ENCODE measurements at regions not wholly inside any gene's neighbourhood (a gene's known extent, or its start where the extent isn't known, plus 50 kb on each side); places are given as distances from the start of the nearest gene placed in this dataset.

GRCh38 chr5:63697811-63698210 lies 264.4 kb downstream of the HTR1A start:
- TF ChIP-seq POLR2A (IDR thresholded peaks at IDR 0.05) (no peak), CTCF (IDR thresholded peaks at IDR 0.05) (no peak)
